Activated CD8-positive, alpha-beta T cell treated with anti-CD3 and anti-CD28 coated beads for 36 hours (primary cell): ENCODE measurements at regions not wholly inside any gene's neighbourhood (a gene's known extent, or its start where the extent isn't known, plus 50 kb on each side); places are given as distances from the start of the nearest gene placed in this dataset.

Source experiments
- ATAC-seq: fragments of 200-7000 bp; cut with Tn5 transposase; one replicate; pipeline ENCODE4 v1.10.0; 2021; ENCODE audit warnings: mild to moderate bottlenecking, moderate library complexity
- CTCF ChIA-PET: fragments of 350-600 bp; sonication (Branson Sonifier 250); formaldehyde crosslinking; loops from one replicate; lab custom pipeline; 2021; ENCODE audit warnings: antibody characterized with exemption; lab: Charles Lee
- POLR2A ChIA-PET: fragments of 350-600 bp; sonication (Branson Sonifier 250); formaldehyde crosslinking; loops from one replicate; lab custom pipeline; 2021; ENCODE audit warnings: antibody characterized with exemption; lab: Charles Lee
- DNase-seq: peaks from one replicate; pipeline ENCODE4 v3.0.0-alpha.2; 2020
- H3K27ac Mint-ChIP-seq: one replicate; pipeline ENCODE4 v1.8.0; 2021; ENCODE audit warnings: mild to moderate bottlenecking, mixed read lengths
- H3K27me3 Mint-ChIP-seq: one replicate; pipeline ENCODE4 v1.8.0; 2021; ENCODE audit warnings: mixed read lengths
- H3K36me3 Mint-ChIP-seq: one replicate; pipeline ENCODE4 v1.8.0; 2021; ENCODE audit warnings: low read depth, mixed read lengths
- H3K4me1 Mint-ChIP-seq: one replicate; pipeline ENCODE4 v1.8.0; 2021; ENCODE audit warnings: low read depth, mixed read lengths
- H3K4me3 Mint-ChIP-seq: one replicate; pipeline ENCODE4 v1.8.0; 2021; ENCODE audit warnings: mild to moderate bottlenecking, moderate library complexity, mixed read lengths
- H3K9me3 Mint-ChIP-seq: one replicate; pipeline ENCODE4 v1.8.0; 2021; ENCODE audit warnings: mixed read lengths
- intact Hi-C: fragments of 100-400 bp; cut with micrococcal nuclease; formaldehyde crosslinking; loops from one replicate; pipeline ENCODE4 v1.10.0; 2022
- TF ChIP-seq, protein P1 (sequence below): fragments of 200-600 bp; IDR thresholded peaks from one replicate; pipeline ENCODE4 v1.8.0; 2022; ENCODE audit warnings: antibody characterized with exemption, mild to moderate bottlenecking

- Mint-ChIP-seq H3K27ac (no peak overlapping the region), H3K36me3 (peaks cover 3% of the 10 kb centered on the region), H3K4me3 (no peak overlapping the region), H3K4me1 (peaks cover 34% of the 10 kb centered on the region), H3K9me3 (no peaks in the 10 kb centered on the region), H3K27me3 (peaks cover 67% of the 10 kb centered on the region)
- TF ChIP-seq, protein P1, sequence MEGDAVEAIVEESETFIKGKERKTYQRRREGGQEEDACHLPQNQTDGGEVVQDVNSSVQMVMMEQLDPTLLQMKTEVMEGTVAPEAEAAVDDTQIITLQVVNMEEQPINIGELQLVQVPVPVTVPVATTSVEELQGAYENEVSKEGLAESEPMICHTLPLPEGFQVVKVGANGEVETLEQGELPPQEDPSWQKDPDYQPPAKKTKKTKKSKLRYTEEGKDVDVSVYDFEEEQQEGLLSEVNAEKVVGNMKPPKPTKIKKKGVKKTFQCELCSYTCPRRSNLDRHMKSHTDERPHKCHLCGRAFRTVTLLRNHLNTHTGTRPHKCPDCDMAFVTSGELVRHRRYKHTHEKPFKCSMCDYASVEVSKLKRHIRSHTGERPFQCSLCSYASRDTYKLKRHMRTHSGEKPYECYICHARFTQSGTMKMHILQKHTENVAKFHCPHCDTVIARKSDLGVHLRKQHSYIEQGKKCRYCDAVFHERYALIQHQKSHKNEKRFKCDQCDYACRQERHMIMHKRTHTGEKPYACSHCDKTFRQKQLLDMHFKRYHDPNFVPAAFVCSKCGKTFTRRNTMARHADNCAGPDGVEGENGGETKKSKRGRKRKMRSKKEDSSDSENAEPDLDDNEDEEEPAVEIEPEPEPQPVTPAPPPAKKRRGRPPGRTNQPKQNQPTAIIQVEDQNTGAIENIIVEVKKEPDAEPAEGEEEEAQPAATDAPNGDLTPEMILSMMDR, result no peak
- ChIA-PET POLR2A (no interaction called here), CTCF (interaction anchor here (1.1 to 1.4 kb wide), 2 partner anchors 10 to 12 kb away, joined by 3 read pairs; no protein-coding TSS in a partner anchor)
- DNase-seq (no peak), ATAC-seq (no peak)
- intact Hi-C loops, result loop anchor here (10.0 kb wide), 1 partner anchor 194 kb away; no protein-coding TSS in a partner anchor
Measured at GRCh38 chr3:44000586-44000985, 241.1 kb upstream of the TOPAZ1 start.

DNA sequence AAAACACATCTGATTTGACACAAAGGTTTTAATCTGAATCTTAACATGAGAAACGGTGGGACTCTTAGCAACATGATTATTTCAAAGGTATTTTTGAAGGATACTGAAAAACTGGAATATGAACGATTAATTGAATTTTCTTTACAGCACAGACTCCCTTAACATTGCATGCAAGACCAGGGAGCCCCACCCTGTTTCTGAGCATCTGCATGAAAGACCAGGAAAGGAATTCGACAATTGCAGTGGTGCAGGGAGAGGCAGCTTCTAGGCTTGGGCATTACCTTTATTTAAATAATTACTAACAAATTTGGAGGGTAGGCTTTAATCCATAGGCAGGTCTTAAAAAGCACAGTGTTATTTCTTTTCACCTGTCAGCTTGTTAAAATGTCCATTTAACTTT, 240.6 kb upstream of the TOPAZ1 start:
- ATAC-seq, result no peak
- intact Hi-C loops, result loop anchor here (10.0 kb wide), 1 partner anchor 194 kb away; no protein-coding TSS in a partner anchor
- no peak for DNase-seq
- H3K27me3 Mint-ChIP-seq, result peaks cover 65% of the 10 kb centered on the region
- peaks cover 3% of the 10 kb centered on the region for H3K36me3 Mint-ChIP-seq
- ChIA-PET POLR2A (interaction anchor here (0.7 kb wide), 1 partner anchor 1579 kb away, joined by 3 read pairs; no protein-coding TSS in a partner anchor), CTCF (interaction anchor here (0.8 to 1.1 kb wide), 2 partner anchors 12 to 113 kb away, joined by 3 read pairs; no protein-coding TSS in a partner anchor)
- no peaks in the 10 kb centered on the region for H3K9me3 Mint-ChIP-seq
- H3K27ac Mint-ChIP-seq, result no peak overlapping the region
- TF ChIP-seq, protein P1, result no peak
- no peak overlapping the region for H3K4me3 Mint-ChIP-seq
- peaks cover 29% of the 10 kb centered on the region for H3K4me1 Mint-ChIP-seq

DNA sequence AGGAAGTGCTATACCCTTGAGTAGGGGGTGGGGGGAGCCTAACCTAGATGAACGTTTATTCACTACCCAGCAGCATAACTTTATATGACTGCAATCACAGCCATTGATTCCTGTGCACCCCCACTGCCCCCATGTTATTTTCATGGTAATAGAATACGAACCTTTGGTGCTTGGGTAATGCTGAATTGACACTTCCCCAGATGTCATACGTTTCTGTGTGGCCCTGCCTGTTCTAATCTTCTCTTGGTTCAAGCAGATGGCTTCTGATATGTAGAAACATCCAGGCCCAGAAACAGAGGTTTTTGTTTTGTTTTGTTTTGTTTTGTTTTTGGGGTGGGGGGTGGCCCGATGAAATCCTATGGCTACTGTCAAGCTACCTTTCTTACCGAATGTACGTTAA, 237.9 kb upstream of the TOPAZ1 start:
- no peak overlapping the region for H3K4me3 Mint-ChIP-seq
- H3K4me1 Mint-ChIP-seq, result peaks cover 5% of the 10 kb centered on the region

DNA sequence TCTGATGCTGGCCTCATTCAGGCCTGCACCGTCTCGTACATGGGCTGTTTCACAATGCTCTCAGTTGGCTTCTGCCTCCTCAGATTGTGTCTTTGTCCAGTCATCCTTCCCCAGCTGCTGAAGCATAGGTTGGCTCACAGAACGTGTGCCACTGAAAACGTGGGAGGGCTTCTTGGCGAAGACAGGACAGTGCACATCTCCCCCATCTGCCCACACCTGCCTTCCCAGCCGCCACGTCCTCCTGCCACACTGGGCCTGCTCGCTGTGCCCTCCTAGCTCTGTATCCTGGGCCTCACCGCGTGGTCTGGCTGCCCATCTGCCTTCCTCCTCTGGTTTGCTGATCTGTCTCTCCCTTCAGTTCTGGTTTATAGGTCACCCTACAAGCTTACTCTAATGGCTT, 230.0 kb upstream of the TOPAZ1 start:
- Mint-ChIP-seq H3K27me3 (peaks cover 7% of the 10 kb centered on the region), H3K36me3 (no peaks in the 10 kb centered on the region)

More for the DNA sequence above, 237.9 kb upstream of the TOPAZ1 start:
- no peak for DNase-seq
- Mint-ChIP-seq H3K9me3 (no peaks in the 10 kb centered on the region), H3K27ac (no peak overlapping the region), H3K36me3 (no peaks in the 10 kb centered on the region), H3K27me3 (peaks cover 40% of the 10 kb centered on the region)
- POLR2A ChIA-PET, result no interaction called here
- intact Hi-C loops, result loop anchor here (10.0 kb wide), 1 partner anchor 191 kb away; no protein-coding TSS in a partner anchor
- ATAC-seq, result no peak
- TF ChIP-seq, protein P1, result no peak
- CTCF ChIA-PET, result no interaction called here

More for the DNA sequence above, 230.0 kb upstream of the TOPAZ1 start:
- no peak for ATAC-seq
- POLR2A ChIA-PET, result no interaction called here
- Mint-ChIP-seq H3K27ac (no peak overlapping the region), H3K9me3 (no peaks in the 10 kb centered on the region), H3K4me3 (no peak overlapping the region), H3K4me1 (no peaks in the 10 kb centered on the region)
- no peak for DNase-seq
- intact Hi-C loops, result no loop called here
- CTCF ChIA-PET, result no interaction called here
- TF ChIP-seq, protein P1, result no peak
